Stimulated activated CD4-positive, alpha-beta T cell treated with anti-CD3 and anti-CD28 coated beads, TNF-alpha, amount 100 ng/mL, for 24 hours (primary cell): ENCODE measurements at regions not wholly inside any gene's neighbourhood (a gene's known extent, or its start where the extent isn't known, plus 50 kb on each side); places are given as distances from the start of the nearest gene placed in this dataset.

Experiments
- DNase-seq, 3 experiments: peaks; one replicate each; pipeline ENCODE4 v3.0.0-alpha.2; 2020; ENCODE audit warnings: low read depth in 3 of 3

GRCh38 chr16:66141885-66142284, 224.6 kb upstream of the CDH5 start:
- no peak for DNase-seq

- DNase-seq = no peak
These were observed 228.6 kb upstream of the CDH5 start for GRCh38 chr16:66137853-66138252.

GRCh38 chr16:66136841-66137240, 229.7 kb upstream of the CDH5 start:
- DNase-seq = no peak

- DNase-seq = no peak
These were observed 230.7 kb upstream of the CDH5 start for GRCh38 chr16:66135838-66136237.

GRCh38 chr16:66135421-66135831, 231.1 kb upstream of the CDH5 start:
- DNase-seq = no peak

- no peak for DNase-seq
These were observed 231.6 kb upstream of the CDH5 start for GRCh38 chr16:66134875-66135274.

GRCh38 chr16:66133643-66134338, 232.7 kb upstream of the CDH5 start:
- no peak for DNase-seq

GRCh38 chr16:66131895-66132294, 234.6 kb upstream of the CDH5 start:
- DNase-seq = no peak

- DNase-seq = no peak
These were observed 235.2 kb upstream of the CDH5 start for GRCh38 chr16:66131156-66131807.

GRCh38 chr16:66130296-66130905, 236.1 kb upstream of the CDH5 start:
- DNase-seq = no peak

- DNase-seq = no peak
These were observed 237.3 kb upstream of the CDH5 start for GRCh38 chr16:66129196-66129595.

- no peak for DNase-seq
These were observed 238.1 kb upstream of the CDH5 start for GRCh38 chr16:66128371-66128770.

GRCh38 chr16:66127459-66128370, 238.8 kb upstream of the CDH5 start:
- no peak for DNase-seq

GRCh38 chr16:66121466-66121865, 245.0 kb upstream of the CDH5 start:
- no peak for DNase-seq

- DNase-seq = no peak
These were observed 245.8 kb upstream of the CDH5 start for GRCh38 chr16:66120656-66121055.

GRCh38 chr16:66116163-66117002, 250.1 kb upstream of the CDH5 start:
- no peak for DNase-seq

- no peak for DNase-seq
These were observed 251.1 kb upstream of the CDH5 start for GRCh38 chr16:66115373-66115772.

GRCh38 chr16:66113223-66113622, 253.3 kb upstream of the CDH5 start:
- DNase-seq = no peak

GRCh38 chr16:66109677-66110076, 256.8 kb upstream of the CDH5 start:
- DNase-seq = no peak

GRCh38 chr16:66107661-66108060, 258.8 kb upstream of the CDH5 start:
- DNase-seq = no peak

GRCh38 chr16:66103211-66103610, 263.3 kb upstream of the CDH5 start:
- no peak for DNase-seq
